Smooth muscle cell (in vitro differentiated cells): ENCODE measurements at regions not wholly inside any gene's neighbourhood (a gene's known extent, or its start where the extent isn't known, plus 50 kb on each side); places are given as distances from the start of the nearest gene placed in this dataset.

Source experiments
- DNase-seq: peaks from one replicate; lab custom pipeline; 2025; ENCODE audit not compliant: unreplicated experiment; lab: John Stamatoyannopoulos, UW
- H2AFZ ChIP-seq: fragments of 200-600 bp; sonication (generic); 2 replicates; pipeline ENCODE4 v1.6.0; 2016; ENCODE audit warnings: antibody characterized with exemption, low read depth, mild to moderate bottlenecking
- H3F3A ChIP-seq: fragments of 200-600 bp; sonication (generic); 2 replicates; pipeline ENCODE4 v1.6.0; 2017; ENCODE audit warnings: antibody characterized with exemption, low read depth
- H3K27ac ChIP-seq: fragments of 200-600 bp; sonication (generic); 2 replicates; pipeline ENCODE4 v1.5.1; 2016; ENCODE audit warnings: low read depth, mild to moderate bottlenecking
- H3K27me3 ChIP-seq: fragments of 200-600 bp; sonication (generic); 2 replicates; pipeline ENCODE4 v1.6.1; 2016; ENCODE audit warnings: low read depth, mild to moderate bottlenecking
- H3K36me3 ChIP-seq: fragments of 200-600 bp; sonication (generic); 2 replicates; pipeline ENCODE4 v1.5.1; 2016; ENCODE audit warnings: low read depth
- H3K4me1 ChIP-seq: fragments of 200-600 bp; sonication (generic); 2 replicates; pipeline ENCODE4 v1.5.1; 2016; ENCODE audit warnings: low read depth
- H3K4me2 ChIP-seq: fragments of 200-600 bp; sonication (generic); 2 replicates; pipeline ENCODE4 v1.6.0; 2016; ENCODE audit warnings: mild to moderate bottlenecking
- H3K4me3 ChIP-seq: fragments of 200-600 bp; sonication (generic); 2 replicates; pipeline ENCODE4 v1.5.1; 2016; ENCODE audit warnings: mild to moderate bottlenecking
- H3K79me2 ChIP-seq: fragments of 200-600 bp; sonication (generic); 2 replicates; pipeline ENCODE4 v1.6.0; 2016; ENCODE audit warnings: low read depth, mild to moderate bottlenecking
- H3K9ac ChIP-seq: fragments of 200-600 bp; sonication (generic); 2 replicates; pipeline ENCODE4 v1.6.0; 2016; ENCODE audit warnings: low read depth
- H3K9me3 ChIP-seq: fragments of 200-600 bp; sonication (generic); replicated peaks from 2 replicates; pipeline ENCODE4 v1.5.1; 2016; ENCODE audit warnings: low read depth
- H4K20me1 ChIP-seq: fragments of 200-600 bp; sonication (generic); 2 replicates; pipeline ENCODE4 v1.6.0; 2016; ENCODE audit warnings: low read depth
- CTCF ChIP-seq: fragments of 200-600 bp; sonication (generic); IDR thresholded peaks from 2 replicates; pipeline ENCODE4 v1.5.1; 2017; ENCODE audit warnings: borderline replicate concordance, mild to moderate bottlenecking, antibody characterized with exemption; ENCODE audit not compliant: insufficient read depth, poor library complexity, severe bottlenecking
- WGBS: methylation state at CpG from one replicate; pipeline ENCODE4 v1.1.7; 2016; ENCODE audit warnings: low lambda C conversion rate; 5-methylcytosine and 5-hydroxymethylcytosine counted together

DNA sequence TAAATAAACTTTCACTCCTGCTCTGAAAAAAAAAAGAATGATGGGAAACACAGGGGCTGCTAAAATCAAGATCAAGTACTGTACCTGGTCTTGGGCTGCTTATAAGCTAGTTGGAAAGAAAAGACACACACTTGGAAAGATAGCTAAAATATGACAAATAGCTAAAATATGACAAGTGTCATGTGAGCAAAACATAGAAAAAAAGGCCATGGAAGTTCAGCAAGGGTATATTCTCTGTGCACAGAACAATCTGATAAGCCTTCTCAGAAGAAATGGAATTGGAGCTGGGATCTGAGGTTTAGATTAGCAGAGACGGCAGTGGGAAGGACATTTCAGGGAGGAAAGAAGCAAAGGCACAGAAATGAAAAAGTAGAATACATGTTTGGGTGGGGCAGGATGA, 126.2 kb upstream of the PMCH start:
- Histone ChIP-seq H2AFZ (no peak overlapping the region), H3K27ac (no peak overlapping the region), H3K27me3 (no peaks in the 10 kb centered on the region), H3F3A (no peaks in the 10 kb centered on the region), H3K4me3 (no peak overlapping the region), H3K4me2 (no peak overlapping the region), H3K9ac (no peak overlapping the region), H3K9me3 (no peaks in the 10 kb centered on the region), H4K20me1 (no peaks in the 10 kb centered on the region), H3K36me3 (no peaks in the 10 kb centered on the region), H3K4me1 (no peaks in the 10 kb centered on the region), H3K79me2 (no peaks in the 10 kb centered on the region)
- DNase-seq: no peak
- TF ChIP-seq CTCF: no peak
- WGBS: 60% methylated on average over 1 of the region's 1 CpG

DNA sequence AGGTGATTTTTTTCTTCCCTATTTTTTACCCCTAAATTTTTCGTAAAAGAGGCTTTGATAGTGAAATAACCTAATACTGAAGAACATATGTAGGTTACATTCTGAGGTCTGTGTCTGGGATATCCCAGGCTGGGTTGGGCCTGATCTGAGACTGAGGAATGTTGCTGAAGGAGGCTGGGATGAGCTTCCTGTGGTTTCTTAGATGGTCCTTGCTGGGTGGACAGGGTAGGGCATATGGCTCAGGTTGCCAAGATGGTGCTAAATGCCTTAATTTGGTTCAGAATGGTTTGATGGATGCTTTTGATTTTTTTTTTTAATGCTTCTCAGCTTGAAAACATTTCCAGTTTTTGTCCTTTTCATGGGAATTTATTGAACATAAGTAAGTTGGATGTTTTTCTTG, 124.6 kb upstream of the PMCH start:
- Histone ChIP-seq H3K27me3 (no peaks in the 10 kb centered on the region), H3K36me3 (no peaks in the 10 kb centered on the region), H3K79me2 (no peaks in the 10 kb centered on the region), H3K27ac (no peak overlapping the region), H4K20me1 (no peaks in the 10 kb centered on the region), H3K9me3 (no peaks in the 10 kb centered on the region), H3K4me1 (no peaks in the 10 kb centered on the region), H3K4me3 (no peak overlapping the region), H2AFZ (no peak overlapping the region), H3F3A (no peaks in the 10 kb centered on the region), H3K9ac (no peak overlapping the region), H3K4me2 (no peak overlapping the region)
- no peak for TF ChIP-seq CTCF
- DNase-seq: no peak
- 95% methylated on average over 1 of the region's 1 CpG for WGBS

DNA sequence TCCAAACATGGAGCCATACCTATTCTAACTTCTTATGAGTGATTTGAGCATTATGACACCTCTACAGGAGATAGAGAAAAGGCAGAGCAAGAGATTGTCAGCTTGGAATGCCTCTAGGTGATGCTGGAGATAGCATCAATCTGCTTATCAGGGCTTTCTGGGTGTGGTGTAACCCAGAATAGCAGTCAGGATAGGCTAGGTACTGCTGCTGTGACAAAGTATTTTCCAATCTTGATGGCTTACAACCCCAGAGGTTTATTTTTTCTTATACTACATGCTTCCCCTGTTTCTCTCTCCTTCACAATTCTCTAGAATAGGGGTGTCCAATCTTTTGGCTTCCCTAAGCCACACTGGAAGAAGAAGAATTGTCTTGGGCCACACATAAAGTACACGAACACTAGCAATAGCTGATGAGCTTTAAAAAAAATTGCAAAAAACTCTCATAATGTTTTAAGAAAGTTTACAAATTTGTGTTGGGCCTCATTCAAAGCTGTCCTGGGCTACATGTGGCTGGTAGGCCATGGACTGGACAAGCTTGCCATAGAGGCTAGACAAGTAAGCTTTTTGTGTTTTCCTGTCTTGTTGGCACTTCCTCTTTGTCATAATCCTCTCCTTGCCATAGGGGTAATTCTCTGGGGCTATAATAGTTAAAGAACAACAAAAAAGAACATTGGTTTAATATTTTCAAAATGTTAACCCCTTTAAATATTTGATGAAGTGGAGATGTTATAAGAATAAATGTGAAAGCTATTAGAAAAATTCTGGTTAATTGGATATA, 123.9 kb upstream of the PMCH start:
- TF ChIP-seq CTCF: no peak
- Histone ChIP-seq H3K4me2 (no peak overlapping the region), H3K27me3 (no peaks in the 10 kb centered on the region), H3K4me1 (no peaks in the 10 kb centered on the region), H3K36me3 (no peaks in the 10 kb centered on the region), H3K79me2 (no peaks in the 10 kb centered on the region), H3K9me3 (no peaks in the 10 kb centered on the region), H3F3A (no peaks in the 10 kb centered on the region), H4K20me1 (no peaks in the 10 kb centered on the region), H3K27ac (no peak overlapping the region), H3K9ac (no peak overlapping the region), H2AFZ (no peak overlapping the region), H3K4me3 (no peak overlapping the region)
- 96% methylated on average over 1 of the region's 1 CpG for WGBS
- no peak for DNase-seq

GRCh38 chr12:102317155-102317554, 119.5 kb upstream of the PMCH start:
- no peaks in the 10 kb centered on the region for H3K79me2 ChIP-seq
- H3K4me2 ChIP-seq: no peak overlapping the region
- WGBS: 88% methylated on average over 4 of the region's 4 CpGs

More at GRCh38 chr12:102317155-102317554, 119.5 kb upstream of the PMCH start:
- no peak overlapping the region for H2AFZ ChIP-seq
- H3F3A ChIP-seq: no peaks in the 10 kb centered on the region
- no peak for DNase-seq
- H3K9ac ChIP-seq: no peak overlapping the region
- H3K9me3 ChIP-seq: no peaks in the 10 kb centered on the region
- H3K4me1 ChIP-seq: no peaks in the 10 kb centered on the region
- H3K27me3 ChIP-seq: no peaks in the 10 kb centered on the region
- TF ChIP-seq CTCF: no peak
- H3K36me3 ChIP-seq: no peaks in the 10 kb centered on the region
- H3K27ac ChIP-seq: no peak overlapping the region
- H4K20me1 ChIP-seq: no peaks in the 10 kb centered on the region
- H3K4me3 ChIP-seq: no peak overlapping the region
